HG03558 (cell line): ENCODE measurements at regions not wholly inside any gene's neighbourhood (a gene's known extent, or its start where the extent isn't known, plus 50 kb on each side); places are given as distances from the start of the nearest gene placed in this dataset.
"Not testable (repeated sequence)": the region's sequence is repeated elsewhere in the genome, so short reads cannot be mapped to it uniquely, and the experiment has no call there.

Experiments
- ATAC-seq: cut with Tn5 transposase; IDR thresholded peaks from one replicate; pipeline ENCODE4 v1.9.1; 2021; ENCODE audit warnings: moderate number of reproducible peaks; ENCODE audit not compliant: unreplicated experiment; ENCODE audit errors: extremely low read depth

DNA sequence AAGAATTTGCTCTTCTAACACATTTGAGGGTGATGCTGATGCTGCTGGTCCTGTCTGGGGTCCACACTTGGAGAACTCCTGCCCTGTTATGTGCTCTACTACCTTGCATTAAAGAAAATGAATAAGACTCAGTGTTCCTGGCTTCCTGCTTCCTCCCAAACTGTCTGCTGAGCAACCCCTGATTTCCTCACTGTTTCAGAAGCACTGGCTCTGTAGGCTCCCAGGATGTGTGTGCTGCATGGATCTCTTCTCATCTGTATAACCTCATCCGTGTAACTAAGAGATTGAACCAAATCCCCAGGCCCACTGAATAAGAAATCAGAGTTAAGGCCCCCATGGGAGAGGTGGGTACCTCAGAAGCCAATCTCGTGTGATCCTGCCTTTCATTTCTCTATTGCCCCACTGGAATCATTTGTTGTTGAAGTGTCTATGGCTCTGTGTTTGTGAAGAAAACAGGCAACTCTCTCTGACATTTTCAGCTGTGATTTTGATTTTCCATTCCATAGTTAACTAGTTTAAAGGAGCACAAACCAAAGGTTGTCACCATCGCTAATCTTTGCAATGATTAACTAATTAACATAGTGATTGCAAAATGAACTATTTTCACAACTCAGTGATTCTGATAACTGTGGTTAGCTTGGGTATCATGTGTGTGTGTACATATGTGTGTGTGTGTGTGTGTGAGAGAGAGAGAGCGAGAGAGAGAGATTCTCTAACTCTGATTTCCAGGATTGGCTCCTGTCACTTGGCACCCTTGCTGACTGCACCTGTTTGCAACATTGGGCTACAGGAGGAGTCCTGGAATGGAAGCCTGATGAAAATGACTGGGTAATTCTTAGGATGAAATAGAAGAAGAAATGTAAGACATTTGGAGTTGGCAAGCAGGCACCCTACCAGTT lies 196.2 kb downstream of the SLC38A4 start:
- ATAC-seq = no peak

DNA sequence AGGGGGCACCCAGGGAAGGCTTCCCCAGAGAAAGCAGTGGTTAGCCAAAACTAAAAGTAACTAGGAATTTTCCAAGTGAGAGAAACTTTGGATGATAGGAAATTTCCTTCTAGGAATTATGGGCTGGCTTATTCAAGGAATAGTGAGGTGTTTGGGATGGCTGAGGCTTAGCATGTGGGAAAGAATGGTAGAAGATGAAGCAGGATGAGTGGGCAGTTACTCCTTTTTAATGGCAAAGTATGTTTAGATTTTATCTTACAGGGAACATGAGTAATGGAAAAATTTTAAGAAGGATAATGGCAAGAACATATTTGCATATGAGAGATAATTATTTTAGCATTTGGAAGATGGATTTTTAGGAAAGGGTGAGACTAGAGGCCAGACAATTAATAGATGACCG lies 197.6 kb downstream of the SLC38A4 start:
- no peak for ATAC-seq

DNA sequence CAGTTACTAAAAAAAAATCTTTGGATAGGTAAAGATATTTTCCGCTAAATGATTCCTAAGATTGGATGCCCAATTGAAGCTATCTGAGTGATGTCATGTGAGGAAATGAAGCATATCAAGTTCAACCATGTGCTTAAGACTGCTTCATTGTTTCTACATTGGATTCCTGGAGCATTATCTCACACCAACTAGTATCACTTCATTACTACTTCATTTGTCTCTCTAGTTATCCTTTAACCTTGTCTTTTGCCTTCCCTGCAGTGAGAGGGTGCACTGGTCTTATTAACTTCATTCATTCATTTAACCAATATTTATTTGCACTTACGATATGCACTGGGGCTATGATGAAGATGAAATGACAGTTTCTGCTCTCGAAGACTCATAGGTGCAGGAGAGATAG lies 198.1 kb downstream of the SLC38A4 start:
- ATAC-seq = no peak

DNA sequence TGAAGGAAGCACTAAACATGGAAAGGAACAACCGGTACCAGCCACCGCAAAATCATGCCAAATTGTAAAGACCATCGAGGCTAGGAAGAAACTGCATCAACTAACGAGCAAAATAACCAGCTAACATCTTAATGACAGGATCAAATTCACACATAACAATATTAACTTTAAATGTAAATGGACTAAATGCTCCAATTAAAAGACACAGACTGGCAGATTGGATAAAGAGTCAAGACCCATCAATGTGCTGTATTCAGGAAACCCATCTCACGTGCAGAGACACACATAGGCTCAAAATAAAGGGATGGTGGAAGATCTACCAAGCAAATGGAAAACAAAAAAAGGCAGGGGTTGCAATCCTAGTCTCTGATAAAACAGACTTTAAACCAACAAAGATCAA lies 206.3 kb downstream of the SLC38A4 start:
- not testable (repeated sequence) for ATAC-seq

DNA sequence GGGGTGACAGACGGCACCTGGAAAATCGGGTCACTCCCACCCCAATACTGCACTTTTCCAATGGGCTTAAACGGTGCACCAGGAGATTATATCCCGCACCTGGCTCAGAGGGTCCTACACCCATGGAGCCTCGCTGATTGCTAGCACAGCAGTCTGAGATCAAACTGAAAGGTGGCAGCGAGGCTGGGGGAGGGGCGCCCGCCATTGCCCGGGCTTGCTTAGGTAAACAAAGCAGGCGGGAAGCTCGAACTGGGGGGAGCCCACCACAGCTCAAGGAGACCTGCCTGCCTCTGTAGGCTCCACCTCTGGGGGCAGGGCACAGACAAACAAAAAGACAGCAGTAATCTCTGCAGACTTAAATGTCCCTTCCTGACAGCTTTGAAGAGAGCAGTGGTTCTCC lies 208.1 kb downstream of the SLC38A4 start:
- not testable (repeated sequence) for ATAC-seq

DNA sequence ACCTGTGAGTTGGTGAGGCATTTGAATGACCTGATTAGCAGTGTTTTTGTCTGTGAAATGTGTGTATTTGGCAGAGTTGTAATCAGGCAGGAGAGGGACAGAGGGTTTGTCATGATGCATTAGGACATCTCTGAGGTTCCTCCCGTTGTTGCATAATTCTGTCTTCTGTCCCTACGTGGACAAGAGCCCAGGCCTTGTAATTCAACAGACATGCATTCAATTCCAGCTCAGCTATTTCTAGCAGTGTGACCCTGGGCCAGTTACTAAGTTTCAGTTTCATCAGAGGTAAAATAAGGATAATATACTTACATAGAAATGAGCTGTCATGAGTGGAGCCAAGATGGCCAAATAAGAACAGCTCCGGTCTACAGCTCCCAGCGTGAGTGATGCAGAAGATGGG lies 208.6 kb downstream of the SLC38A4 start:
- ATAC-seq = no peak

DNA sequence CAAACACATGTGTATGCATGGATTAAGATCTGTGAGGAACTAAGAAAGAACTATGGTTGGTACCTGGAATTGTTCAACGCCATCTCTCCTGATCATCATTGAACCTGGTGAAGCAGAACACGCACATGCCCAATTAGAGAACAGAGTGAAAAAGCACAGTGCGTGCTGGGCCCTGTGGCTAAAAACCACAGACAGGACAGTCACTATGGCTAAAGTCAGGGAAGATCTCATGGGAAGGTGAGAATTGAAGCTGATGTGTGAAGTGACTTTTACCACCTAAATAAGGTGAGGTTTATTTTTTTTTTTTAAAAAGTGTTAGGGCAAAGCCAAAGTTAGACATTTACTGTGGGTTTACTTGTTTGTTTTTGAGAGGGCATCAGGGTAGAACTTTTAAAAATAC lies 215.0 kb downstream of the SLC38A4 start:
- no peak for ATAC-seq

DNA sequence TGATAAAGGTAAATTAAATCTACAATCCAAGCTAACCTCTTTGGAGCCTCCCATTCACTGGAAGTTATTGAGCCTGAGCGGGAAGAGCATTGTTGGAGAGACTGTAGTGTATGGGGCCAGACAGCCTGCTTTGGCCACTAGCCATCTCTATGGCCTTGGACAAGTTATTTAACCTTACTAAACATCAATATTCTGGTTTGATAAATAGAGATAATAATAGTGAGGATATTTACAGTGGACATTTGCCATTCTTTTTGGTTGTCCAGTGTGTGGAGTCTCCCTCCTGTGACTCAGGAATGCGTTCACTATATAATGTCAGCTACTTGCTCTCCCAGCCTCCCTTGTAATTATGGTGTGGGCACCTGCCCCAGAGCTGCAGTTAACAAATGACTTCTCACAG lies 216.1 kb downstream of the SLC38A4 start:
- ATAC-seq = no peak

DNA sequence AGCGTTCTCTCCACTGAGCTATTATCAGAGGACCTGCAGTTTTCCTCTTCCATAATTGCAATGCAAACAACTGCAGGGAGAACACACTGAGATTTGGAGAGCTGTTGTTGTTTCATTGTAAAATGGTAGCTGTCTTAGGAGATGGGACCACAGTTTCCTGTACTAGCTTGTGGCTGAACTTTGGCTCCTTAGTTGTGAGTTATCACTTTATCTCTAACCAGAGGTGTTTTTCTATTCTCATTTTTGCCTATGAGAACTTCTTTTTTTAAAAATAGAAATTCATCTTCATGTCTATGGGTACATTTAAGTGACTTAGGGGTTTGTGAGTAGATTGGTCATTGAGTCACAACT lies 216.5 kb downstream of the SLC38A4 start:
- ATAC-seq = no peak

DNA sequence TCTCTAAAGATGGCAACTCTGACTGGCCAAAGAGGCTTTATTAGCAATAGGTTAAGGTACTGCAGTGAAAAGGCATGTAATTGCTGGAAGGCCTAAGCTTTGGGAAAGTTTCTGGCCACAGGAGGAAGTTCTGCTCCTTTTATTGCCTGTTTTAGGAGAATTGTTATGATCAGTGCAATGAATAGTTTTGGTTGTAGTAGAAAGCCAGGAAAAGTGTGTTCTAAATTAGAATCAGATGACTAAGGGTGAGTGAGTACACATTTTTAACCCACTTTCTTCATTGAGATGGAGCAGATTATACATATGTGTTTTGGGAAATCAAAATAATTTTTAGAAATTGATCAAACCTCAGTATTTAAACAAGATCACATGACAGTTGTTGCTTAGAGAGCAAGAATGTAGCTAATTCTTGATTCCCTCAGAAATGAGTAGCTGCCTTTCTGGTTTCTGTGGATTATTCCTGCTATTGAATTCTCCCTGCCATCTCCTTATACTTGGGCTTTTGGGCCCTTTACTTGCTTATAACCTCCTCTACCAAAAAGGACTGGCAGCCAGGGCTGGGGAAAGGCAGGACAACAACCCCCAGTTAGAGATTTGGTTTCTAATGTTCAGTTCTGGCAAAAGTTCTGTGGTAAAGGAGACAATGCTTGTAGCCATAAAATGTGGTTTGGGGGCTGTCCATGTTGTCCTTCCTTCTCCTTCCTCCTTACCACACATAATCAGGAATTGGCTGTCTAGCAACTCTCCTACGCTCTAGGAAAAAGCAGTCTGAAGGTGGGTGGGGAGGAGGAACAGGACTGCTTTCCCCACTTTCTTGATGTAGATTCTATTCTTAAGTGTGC lies 217.1 kb downstream of the SLC38A4 start:
- no peak for ATAC-seq

DNA sequence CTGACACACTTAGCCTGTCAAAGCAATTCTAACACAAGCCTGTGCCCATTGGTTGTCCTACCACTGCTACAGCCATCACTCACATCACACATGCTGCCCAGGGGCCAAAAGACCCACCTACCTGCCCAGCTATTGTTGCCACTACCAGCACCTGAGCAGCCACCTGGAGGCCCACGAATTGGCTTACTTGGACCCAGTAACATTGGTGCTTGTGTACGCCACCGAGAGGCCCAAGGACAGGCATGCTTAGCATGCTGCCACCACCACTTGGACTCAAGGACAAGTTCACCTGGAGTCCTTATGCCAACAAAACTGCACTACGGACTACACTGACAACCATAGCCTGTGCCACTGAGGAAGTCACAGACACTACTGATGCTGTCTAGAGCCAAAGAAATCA lies 221.1 kb downstream of the SLC38A4 start:
- no peak for ATAC-seq

DNA sequence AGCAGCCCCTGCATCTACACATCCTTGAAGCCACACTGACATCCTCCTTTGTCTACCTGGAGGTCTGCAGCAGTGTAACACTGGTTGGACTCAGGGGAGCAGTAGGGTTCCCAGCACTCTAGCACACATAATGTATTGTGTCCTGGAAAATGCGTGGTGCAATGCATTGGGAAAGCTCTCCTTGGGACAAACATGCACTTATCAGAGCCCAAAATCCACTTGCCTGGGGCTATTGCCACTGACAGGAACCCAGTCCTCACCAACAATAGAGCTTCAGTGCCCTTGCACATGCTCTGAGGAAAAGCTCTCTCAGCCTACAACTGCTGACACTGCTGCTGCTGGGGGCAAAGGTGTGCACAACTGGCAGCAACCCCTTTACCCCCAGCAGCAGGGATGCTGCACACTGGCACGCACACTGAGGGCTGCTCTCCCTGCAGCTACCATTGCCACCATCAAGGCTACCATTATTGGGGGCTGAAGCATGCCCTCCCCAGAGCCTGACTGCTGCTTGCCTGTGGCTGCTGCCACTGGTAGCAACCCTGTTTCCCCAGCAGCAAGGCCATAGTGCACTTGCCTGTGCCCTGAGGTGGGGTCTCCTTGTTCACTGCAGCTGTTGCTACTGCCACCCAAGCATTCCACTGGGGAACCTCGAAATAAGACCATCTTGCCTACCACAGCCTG lies 221.9 kb downstream of the SLC38A4 start:
- ATAC-seq = no peak

DNA sequence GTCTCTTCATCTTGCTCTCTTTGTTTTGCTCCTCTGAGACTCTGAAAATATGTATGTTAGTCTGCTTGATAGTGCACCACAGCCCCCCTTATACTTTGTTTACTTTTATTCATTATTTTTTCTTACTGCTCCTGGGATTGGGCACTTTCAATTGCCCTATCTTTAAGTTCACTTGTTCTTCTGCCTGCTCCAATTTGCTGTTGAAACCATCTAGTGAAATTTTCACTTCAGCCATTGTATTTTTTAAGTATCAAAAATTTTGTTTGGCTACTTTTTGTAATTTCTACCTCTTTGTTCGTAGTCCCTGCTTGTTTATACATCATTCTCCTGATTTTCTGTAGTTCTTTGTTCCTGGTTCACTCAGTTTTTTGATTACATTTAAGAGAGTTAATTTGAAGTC lies 223.3 kb downstream of the SLC38A4 start:
- ATAC-seq = no peak

DNA sequence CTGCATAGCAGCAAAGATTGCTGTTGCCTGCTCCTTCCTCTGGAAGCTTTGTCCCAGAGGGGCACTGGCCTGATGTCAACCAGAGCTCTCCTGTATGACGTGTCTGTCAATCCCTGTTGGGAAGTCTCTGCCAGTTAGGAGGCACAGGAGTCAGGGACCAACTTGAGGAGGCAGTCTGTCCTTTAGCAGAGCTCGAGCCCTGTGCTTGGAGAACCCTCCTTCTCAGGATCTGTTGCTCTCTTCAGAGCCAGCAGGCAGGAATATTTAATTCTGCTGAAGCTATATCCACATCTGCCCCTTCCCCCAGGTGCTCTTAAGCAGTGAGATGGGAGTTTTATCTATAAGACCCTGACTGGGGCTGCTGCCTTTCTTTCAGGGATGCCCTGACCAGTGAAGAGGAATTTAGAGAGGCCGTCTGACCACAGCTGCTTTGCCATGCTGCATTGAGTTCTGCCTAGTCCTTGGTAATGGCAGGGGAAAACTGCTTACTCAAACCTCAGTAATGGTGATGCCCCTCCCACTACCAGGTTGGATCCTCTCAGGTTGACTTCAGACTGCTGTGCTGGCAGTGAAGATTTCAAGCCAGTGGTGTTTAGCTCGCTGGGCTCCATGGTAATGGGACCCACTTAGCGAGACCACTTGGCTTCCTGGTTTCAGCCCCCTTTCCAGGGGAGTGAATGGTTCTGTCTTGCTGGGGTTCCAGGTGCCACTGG lies 218.6 kb upstream of the SLC38A2 start:
- no peak for ATAC-seq

DNA sequence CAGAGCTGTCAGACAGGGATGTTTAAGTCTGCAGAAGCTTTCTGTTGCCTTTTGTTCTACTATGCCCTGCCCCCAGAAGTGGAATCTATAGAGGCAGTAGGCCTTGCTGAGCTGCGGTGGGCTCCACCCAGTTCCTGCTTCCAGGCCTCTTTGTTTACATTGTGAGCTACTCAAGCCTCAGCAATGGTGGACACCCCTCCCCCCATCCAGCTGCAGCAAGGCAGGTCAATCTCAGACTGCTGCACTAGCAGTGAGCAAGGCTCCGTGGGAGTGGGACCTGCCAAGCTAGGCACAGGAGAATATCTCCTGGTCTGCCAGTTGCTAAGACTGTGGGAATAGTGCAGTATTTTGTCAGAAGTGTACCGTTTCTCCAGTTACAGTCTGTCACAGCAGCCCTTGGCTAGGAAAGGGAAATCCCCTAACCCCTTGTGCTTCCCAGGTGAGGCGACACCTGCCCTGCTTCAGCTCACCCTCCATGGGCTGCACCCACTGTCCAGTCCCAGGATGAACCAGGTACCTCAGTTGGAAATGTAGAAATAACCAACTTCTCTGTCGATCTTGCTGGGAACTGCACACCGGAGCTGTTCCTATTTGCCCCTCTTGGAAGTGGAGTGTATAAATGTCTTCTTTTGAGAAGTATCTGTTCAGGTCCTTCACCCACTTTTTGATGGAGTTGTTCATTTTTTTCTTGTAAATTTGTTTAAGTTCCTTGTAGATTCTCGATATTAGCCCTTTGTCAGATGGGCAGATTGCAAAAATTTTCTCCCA lies 213.5 kb upstream of the SLC38A2 start:
- no peak for ATAC-seq

DNA sequence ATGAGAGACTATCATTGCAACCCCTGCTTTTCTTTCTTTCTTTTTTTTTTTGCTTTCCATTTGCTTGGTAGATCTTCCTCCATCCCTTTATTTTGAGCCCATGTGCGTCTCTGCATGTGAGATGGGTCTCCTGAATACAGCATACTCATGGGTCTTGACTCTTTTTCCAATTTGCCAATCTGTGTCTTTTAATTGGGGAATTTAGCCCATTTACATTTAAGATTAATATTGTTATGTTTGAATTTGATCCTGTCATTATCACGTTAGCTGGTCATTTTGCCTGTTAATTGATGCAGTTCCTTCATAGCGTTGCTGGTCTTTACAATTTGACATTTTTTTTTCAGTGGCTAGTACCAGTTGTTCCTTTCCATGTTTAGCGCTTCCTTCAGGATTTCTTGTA lies 211.5 kb upstream of the SLC38A2 start:
- ATAC-seq = not testable (repeated sequence)

DNA sequence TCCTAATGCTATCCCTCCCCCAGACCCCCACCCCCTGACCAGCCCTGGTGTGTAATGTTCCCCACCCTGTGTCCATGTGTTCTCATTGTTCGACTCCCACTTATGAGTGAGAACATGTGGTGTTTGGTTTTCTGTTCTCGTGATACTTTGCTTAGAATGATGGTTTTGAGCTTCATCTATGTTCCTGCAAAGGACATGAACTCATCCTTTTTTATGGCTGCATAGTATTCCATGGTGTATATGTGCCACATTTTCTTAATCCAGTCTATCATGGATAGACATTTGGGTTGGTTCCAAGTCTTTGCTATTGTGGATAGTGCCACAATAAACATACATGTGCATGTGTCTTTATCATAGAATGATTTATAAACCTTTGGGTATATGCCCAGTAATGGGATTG lies 209.4 kb upstream of the SLC38A2 start:
- ATAC-seq = not testable (repeated sequence)

DNA sequence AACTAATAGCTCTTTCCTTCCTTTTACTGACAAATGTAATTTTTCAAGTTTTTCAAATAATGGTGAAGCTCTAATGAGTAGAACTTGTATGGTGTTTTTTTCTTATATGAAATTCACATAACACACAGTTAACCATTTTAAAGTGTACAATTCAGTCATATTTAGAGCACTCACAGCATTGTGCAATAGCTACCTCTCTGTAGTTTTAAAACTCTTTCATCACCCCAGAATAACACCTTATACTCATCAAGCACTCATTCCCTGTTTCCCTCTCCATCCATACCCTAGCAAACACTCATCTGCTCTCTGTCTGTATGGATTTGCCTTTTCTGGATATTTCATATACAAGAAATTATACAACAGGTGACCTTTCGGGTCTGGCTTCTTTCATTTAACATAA lies 207.9 kb upstream of the SLC38A2 start:
- ATAC-seq = no peak

DNA sequence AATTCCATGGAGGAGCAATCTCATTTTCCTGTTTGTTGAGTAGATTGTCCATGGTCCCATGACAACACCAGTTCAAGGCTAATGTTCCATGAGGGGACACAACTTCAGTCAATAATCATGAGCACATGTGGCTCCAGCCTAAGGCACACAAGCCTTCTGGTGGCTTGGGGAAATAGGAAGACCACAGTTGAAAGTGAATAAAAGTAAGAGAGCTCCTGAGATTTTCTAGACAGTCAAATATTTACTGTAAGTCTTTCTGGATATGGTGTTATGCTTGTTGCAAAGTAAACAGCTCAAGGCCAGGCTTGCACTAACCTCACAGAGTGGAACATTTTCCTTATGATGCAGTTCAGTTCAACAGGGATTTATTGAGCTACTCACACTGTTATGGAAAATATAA lies 206.9 kb upstream of the SLC38A2 start:
- ATAC-seq = no peak
